Tibial artery (tissue), 4 donors: ENCODE measurements at regions not wholly inside any gene's neighbourhood (a gene's known extent, or its start where the extent isn't known, plus 50 kb on each side); places are given as distances from the start of the nearest gene placed in this dataset.

Source experiments
- DNase-seq, 2 donors: peaks; one replicate each; pipeline ENCODE4 v3.0.0-alpha.2; 2019
- H3K27ac ChIP-seq, 2 donors: fragments of 200-600 bp; sonication (generic) in 1 of 2; 1 replicate in 1 of 2; 2 replicates in 1 of 2; pipeline ENCODE4 v1.5.1; 2018 to 2019; ENCODE audit warnings: mild to moderate bottlenecking in 1 of 2
- H3K27me3 ChIP-seq, 2 donors: fragments of 200-600 bp; sonication (generic) in 1 of 2; one replicate each; pipeline versions ENCODE4 v1.5.1 to v1.6.0; 2016 to 2019
- H3K36me3 ChIP-seq, 3 donors: fragments of 200-600 bp; sonication (generic) in 2 of 3; one replicate each; pipeline ENCODE4 v1.5.1; 2016 to 2019; ENCODE audit warnings: mild to moderate bottlenecking in 2 of 3
- H3K4me1 ChIP-seq, 4 donors: fragments of 200-600 bp; sonication (generic) in 2 of 4; 1 replicate in 3 of 4; 2 replicates in 1 of 4; pipeline ENCODE4 v1.5.1; 2016 to 2019
- H3K4me3 ChIP-seq, 2 donors: fragments of 200-600 bp; sonication (generic) in 1 of 2; 1 replicate in 1 of 2; 2 replicates in 1 of 2; pipeline ENCODE4 v1.5.1; 2018 to 2019; ENCODE audit warnings: mild to moderate bottlenecking in 2 of 2
- H3K9me3 ChIP-seq, 3 donors: fragments of 200-600 bp; sonication (generic) in 1 of 3; one replicate each; pipeline ENCODE4 v1.5.1; 2016 to 2019
- CTCF ChIP-seq, 2 experiments: fragments of 200-600 bp in 1 of 2; fragments of 450-650 bp in 1 of 2; IDR thresholded peaks; one replicate each; pipeline ENCODE4 v1.5.1; 2017 to 2019; ENCODE audit warnings: antibody characterized with exemption in 2 of 2, mild to moderate bottlenecking in 1 of 2, moderate library complexity in 1 of 2
- intact Hi-C: fragments of 100-400 bp; cut with DNase I; formaldehyde crosslinking; loops from one replicate; pipeline ENCODE4 v1.15.0; 2023; ENCODE audit warnings: low total_unique reads

DNA sequence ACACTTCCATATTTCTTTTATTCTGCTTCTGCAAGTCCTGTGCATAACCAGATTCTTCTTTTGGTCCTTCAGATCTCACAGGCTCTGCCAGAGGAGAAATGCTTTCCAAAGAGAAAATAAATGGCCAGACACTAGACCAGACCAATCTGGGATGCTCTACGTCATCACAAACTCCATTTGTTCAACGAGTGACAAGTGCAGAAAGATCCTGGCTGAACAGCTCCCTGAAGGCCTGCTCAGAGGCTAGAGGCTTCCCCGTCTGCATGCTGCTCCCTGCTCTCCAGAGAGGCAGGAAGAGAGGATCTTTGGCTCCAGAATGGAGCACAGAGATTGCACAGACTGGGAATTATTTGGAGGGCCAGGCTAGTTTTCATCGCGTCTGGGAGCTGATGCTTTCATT, 232.7 kb downstream of the MAF start:
- intact Hi-C loops: no loop called here
- Histone ChIP-seq H3K27me3 (no peaks in the 10 kb centered on the region), H3K9me3 (peaks cover 2 to 7% (median 6%) of the 10 kb centered on the region in 3 donors), H3K4me1 (no peaks in the 10 kb centered on the region), H3K36me3 (no peaks in the 10 kb centered on the region), H3K4me3 (no peak overlapping the region), H3K27ac (no peak overlapping the region)
- no peak for DNase-seq
- TF ChIP-seq CTCF (IDR thresholded peaks at IDR 0.05): no peak

GRCh38 chr16:79366635-79367034, 233.9 kb downstream of the MAF start:
- intact Hi-C loops: no loop called here
- Histone ChIP-seq H3K4me3 (no peak overlapping the region), H3K27ac (no peak overlapping the region), H3K27me3 (peaks cover 0 to 4% of the 10 kb centered on the region in 2 donors), H3K4me1 (no peaks in the 10 kb centered on the region), H3K9me3 (peaks cover 2 to 7% (median 6%) of the 10 kb centered on the region in 3 donors), H3K36me3 (no peaks in the 10 kb centered on the region)
- TF ChIP-seq CTCF (IDR thresholded peaks at IDR 0.05): no peak
- DNase-seq: no peak

GRCh38 chr16:79365702-79366101, 234.8 kb downstream of the MAF start:
- H3K36me3 ChIP-seq: no peaks in the 10 kb centered on the region
- no peaks in the 10 kb centered on the region for H3K4me1 ChIP-seq
- DNase-seq: no peak
- intact Hi-C loops: no loop called here
- H3K27me3 ChIP-seq: peaks cover 0 to 10% of the 10 kb centered on the region in 2 donors
- no peak overlapping the region for H3K27ac ChIP-seq
- peaks cover 0 to 3% (median 2%) of the 10 kb centered on the region in 3 donors for H3K9me3 ChIP-seq
- H3K4me3 ChIP-seq: no peak overlapping the region
- no peak for TF ChIP-seq CTCF (IDR thresholded peaks at IDR 0.05)

DNA sequence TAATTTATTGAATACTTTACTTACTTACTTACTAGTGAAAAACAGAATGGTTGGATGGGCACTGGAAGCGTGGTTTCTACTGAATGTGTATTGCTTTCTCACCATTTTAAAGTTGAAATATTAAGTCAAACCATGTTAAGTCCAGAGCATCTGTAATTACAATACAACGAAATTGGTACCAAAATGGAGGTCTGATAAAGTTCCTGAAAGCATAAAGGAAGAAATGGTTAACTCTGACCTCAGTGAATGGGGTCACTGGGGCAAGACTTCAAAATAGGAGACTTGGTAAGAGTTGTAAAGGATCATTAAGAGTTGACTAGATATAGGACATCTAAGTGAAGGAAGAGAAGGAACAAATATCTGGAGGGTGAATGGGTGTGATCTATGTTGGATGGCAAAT, 237.1 kb downstream of the MAF start:
- Histone ChIP-seq H3K4me1 (no peaks in the 10 kb centered on the region), H3K27me3 (peaks cover 0 to 13% of the 10 kb centered on the region in 2 donors), H3K4me3 (no peak overlapping the region), H3K27ac (no peak overlapping the region), H3K9me3 (no peaks in the 10 kb centered on the region), H3K36me3 (no peaks in the 10 kb centered on the region)
- intact Hi-C loops: no loop called here
- no peak for TF ChIP-seq CTCF (IDR thresholded peaks at IDR 0.05)
- no peak for DNase-seq

DNA sequence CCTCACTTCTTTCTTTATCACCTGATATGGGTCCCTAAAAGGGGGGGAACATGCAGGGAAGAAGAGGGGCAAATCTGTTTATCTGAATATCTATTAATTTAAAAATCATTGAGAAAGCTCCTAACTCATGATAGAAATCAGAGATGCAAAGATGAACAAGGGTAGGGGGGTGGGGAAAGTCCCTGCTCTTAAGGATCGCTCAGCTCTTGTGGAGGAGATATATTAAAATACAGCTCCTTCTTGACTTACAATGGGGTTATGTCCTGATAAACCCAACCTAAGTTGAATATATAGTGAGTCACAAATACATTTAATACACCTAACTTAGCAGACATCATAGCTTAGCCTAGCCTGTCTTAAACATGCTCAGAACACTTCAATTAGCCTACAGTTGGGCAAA, 237.5 kb downstream of the MAF start:
- TF ChIP-seq CTCF (IDR thresholded peaks at IDR 0.05): no peak
- no peaks in the 10 kb centered on the region for H3K36me3 ChIP-seq
- H3K4me3 ChIP-seq: no peak overlapping the region
- DNase-seq: no peak
- H3K9me3 ChIP-seq: no peaks in the 10 kb centered on the region
- no peak overlapping the region for H3K27ac ChIP-seq
- intact Hi-C loops: no loop called here
- H3K27me3 ChIP-seq: peaks cover 0 to 13% of the 10 kb centered on the region in 2 donors
- no peaks in the 10 kb centered on the region for H3K4me1 ChIP-seq
